ENCODE measurements at regions not wholly inside any gene's neighbourhood (a gene's known extent, or its start where the extent isn't known, plus 50 kb on each side); places are given as distances from the start of the nearest gene placed in this dataset.

- Histone ChIP-seq H3K27ac (no peak overlapping the region), H3K27me3 (replicated peaks; ENCODE audit: insufficient read depth) (no peaks in the 10 kb centered on the region), H3K4me3 (no peak overlapping the region), H3K4me1 (ENCODE audit: control insufficient read depth in 1 of 2, low read depth in 2 of 2) (peaks cover 0 to 2% of the 10 kb centered on the region in 2 donors), H3K9me3 (no peaks in the 10 kb centered on the region), H3K36me3 (no peaks in the 10 kb centered on the region)
- DNase-seq (ENCODE audit: low spot score) (no peak), ATAC-seq (ENCODE audit: insufficient number of reproducible peaks, low FRiP score, low read depth) (no peak)
- TF ChIP-seq CTCF (IDR thresholded peaks at IDR 0.05) = no peak
Measured at GRCh38 chr12:66066137-66066928, 64.2 kb downstream of the LLPH start.

GRCh38 chr12:66065641-66066136 lies 64.9 kb downstream of the LLPH start:
- H3K4me1 ChIP-seq (ENCODE audit: control insufficient read depth in 1 of 2, low read depth in 2 of 2) = peaks cover 0 to 2% of the 10 kb centered on the region in 2 donors
- no peaks in the 10 kb centered on the region for H3K9me3 ChIP-seq
- no peaks in the 10 kb centered on the region for H3K36me3 ChIP-seq
- TF ChIP-seq CTCF (IDR thresholded peaks at IDR 0.05) = no peak
- H3K4me3 ChIP-seq = no peak overlapping the region
- DNase-seq (ENCODE audit: low spot score) (no peak), ATAC-seq (ENCODE audit: insufficient number of reproducible peaks, low FRiP score, low read depth) (no peak)
- H3K27me3 ChIP-seq (replicated peaks; ENCODE audit: insufficient read depth) = no peaks in the 10 kb centered on the region
- no peak overlapping the region for H3K27ac ChIP-seq

GRCh38 chr12:66065150-66065549 lies 65.4 kb downstream of the LLPH start:
- H3K9me3 ChIP-seq = no peaks in the 10 kb centered on the region
- no peak for TF ChIP-seq CTCF (IDR thresholded peaks at IDR 0.05)
- H3K4me3 ChIP-seq = no peak overlapping the region
- ATAC-seq (ENCODE audit: insufficient number of reproducible peaks, low FRiP score, low read depth) (no peak), DNase-seq (ENCODE audit: low spot score) (no peak)
- H3K36me3 ChIP-seq = no peaks in the 10 kb centered on the region
- H3K27me3 ChIP-seq (replicated peaks; ENCODE audit: insufficient read depth) = no peaks in the 10 kb centered on the region
- H3K4me1 ChIP-seq (ENCODE audit: control insufficient read depth in 1 of 2, low read depth in 2 of 2) = peaks cover 0 to under 1% of the 10 kb centered on the region in 2 donors
- no peak overlapping the region for H3K27ac ChIP-seq

GRCh38 chr12:66063916-66064315 lies 66.6 kb downstream of the LLPH start:
- H3K4me1 ChIP-seq (ENCODE audit: control insufficient read depth in 1 of 2, low read depth in 2 of 2) = no peaks in the 10 kb centered on the region
- no peak for TF ChIP-seq CTCF (IDR thresholded peaks at IDR 0.05)
- ATAC-seq (ENCODE audit: insufficient number of reproducible peaks, low FRiP score, low read depth) = no peak

GRCh38 chr12:66062290-66062625 lies 68.3 kb downstream of the LLPH start:
- DNase-seq (ENCODE audit: low spot score) (no peak), ATAC-seq (ENCODE audit: insufficient number of reproducible peaks, low FRiP score, low read depth) (no peak)
- TF ChIP-seq CTCF (IDR thresholded peaks at IDR 0.05) = no peak
- Histone ChIP-seq H3K4me1 (ENCODE audit: control insufficient read depth in 1 of 2, low read depth in 2 of 2) (no peaks in the 10 kb centered on the region), H3K4me3 (no peak overlapping the region), H3K36me3 (no peaks in the 10 kb centered on the region), H3K27me3 (replicated peaks; ENCODE audit: insufficient read depth) (no peaks in the 10 kb centered on the region), H3K27ac (no peak overlapping the region), H3K9me3 (no peaks in the 10 kb centered on the region)

More at GRCh38 chr12:66063916-66064315, 66.6 kb downstream of the LLPH start:
- no peak for DNase-seq (ENCODE audit: low spot score)
- H3K27me3 ChIP-seq (replicated peaks; ENCODE audit: insufficient read depth) = no peaks in the 10 kb centered on the region
- no peaks in the 10 kb centered on the region for H3K36me3 ChIP-seq
- H3K27ac ChIP-seq = no peak overlapping the region
- no peak overlapping the region for H3K4me3 ChIP-seq
- H3K9me3 ChIP-seq = no peaks in the 10 kb centered on the region

Data from thoracic aorta (tissue), 2 donors.